ENCODE measurements at regions not wholly inside any gene's neighbourhood (a gene's known extent, or its start where the extent isn't known, plus 50 kb on each side); places are given as distances from the start of the nearest gene placed in this dataset.

DNA sequence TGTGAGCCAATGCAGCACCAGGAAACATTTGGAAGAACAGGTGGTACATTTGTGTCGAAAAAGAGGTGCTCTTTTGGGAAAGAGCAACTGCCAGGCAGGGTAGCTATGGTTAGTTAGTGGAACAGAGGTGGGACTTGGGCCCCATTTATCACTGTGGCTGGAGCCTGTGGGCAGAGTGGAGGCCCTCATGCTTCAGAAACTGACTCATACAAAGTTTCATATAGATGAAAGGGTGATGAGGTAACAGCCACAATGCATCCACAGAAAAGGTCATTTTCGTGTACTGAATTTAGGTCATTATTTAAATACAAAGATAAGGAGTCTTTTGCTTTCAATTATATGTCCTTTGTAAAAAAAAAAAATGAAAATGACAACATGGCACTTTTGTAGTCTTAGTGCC, 76.4 kb upstream of the HS3ST5 start:
- ChIA-PET CTCF (interaction anchor here (0.7 kb wide), 1 partner anchor 12 kb away, joined by 3 read pairs; no protein-coding TSS in a partner anchor), POLR2A (no interaction called here)
- DNase-seq (ENCODE audit: low read depth, low spot score) (no peak), ATAC-seq (no peak)
- no peak overlapping the region for H3K27ac ChIP-seq (ENCODE audit: low read length)
- no peak overlapping the region for H3K4me3 ChIP-seq (ENCODE audit: low read depth in 2 of 2, low read length in 2 of 2)
- BruUV-seq (replicated peaks), result no TSS peak
- H3K9me3 ChIP-seq (ENCODE audit: control insufficient read depth, insufficient read depth, low read depth, low read length), result no peaks in the 10 kb centered on the region
- no peaks in the 10 kb centered on the region for H3K4me1 ChIP-seq (ENCODE audit: control insufficient read depth, insufficient read depth, low read length)
- H3K36me3 ChIP-seq (ENCODE audit: control insufficient read depth, insufficient read depth, low read length), result no peaks in the 10 kb centered on the region
- in situ Hi-C loops (cut with HindIII; ENCODE audit: low pct_unique_long_range_greater_than_20kb, low sequenced_read_pairs), result no loop called here
- intact Hi-C loops (cut with micrococcal nuclease; ENCODE audit: unreplicated experiment), result no loop called here
- H3K27me3 ChIP-seq (ENCODE audit: control insufficient read depth, insufficient read depth, low read length), result no peaks in the 10 kb centered on the region
- TF ChIP-seq TCF7L2 (IDR thresholded peaks at IDR 0.05; ENCODE audit: low read depth, low read length) (no peak), SIN3A (IDR thresholded peaks at IDR 0.05; ENCODE audit: borderline replicate concordance, insufficient read depth, low read depth, low read length) (no peak), POLR2AphosphoS5 (IDR thresholded peaks at IDR 0.05; ENCODE audit: low read depth, low read length) (no peak)
- TF ChIP-seq, protein P1, sequence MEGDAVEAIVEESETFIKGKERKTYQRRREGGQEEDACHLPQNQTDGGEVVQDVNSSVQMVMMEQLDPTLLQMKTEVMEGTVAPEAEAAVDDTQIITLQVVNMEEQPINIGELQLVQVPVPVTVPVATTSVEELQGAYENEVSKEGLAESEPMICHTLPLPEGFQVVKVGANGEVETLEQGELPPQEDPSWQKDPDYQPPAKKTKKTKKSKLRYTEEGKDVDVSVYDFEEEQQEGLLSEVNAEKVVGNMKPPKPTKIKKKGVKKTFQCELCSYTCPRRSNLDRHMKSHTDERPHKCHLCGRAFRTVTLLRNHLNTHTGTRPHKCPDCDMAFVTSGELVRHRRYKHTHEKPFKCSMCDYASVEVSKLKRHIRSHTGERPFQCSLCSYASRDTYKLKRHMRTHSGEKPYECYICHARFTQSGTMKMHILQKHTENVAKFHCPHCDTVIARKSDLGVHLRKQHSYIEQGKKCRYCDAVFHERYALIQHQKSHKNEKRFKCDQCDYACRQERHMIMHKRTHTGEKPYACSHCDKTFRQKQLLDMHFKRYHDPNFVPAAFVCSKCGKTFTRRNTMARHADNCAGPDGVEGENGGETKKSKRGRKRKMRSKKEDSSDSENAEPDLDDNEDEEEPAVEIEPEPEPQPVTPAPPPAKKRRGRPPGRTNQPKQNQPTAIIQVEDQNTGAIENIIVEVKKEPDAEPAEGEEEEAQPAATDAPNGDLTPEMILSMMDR (IDR thresholded peaks at IDR 0.05), result no peak
- TF ChIP-seq, protein P2, sequence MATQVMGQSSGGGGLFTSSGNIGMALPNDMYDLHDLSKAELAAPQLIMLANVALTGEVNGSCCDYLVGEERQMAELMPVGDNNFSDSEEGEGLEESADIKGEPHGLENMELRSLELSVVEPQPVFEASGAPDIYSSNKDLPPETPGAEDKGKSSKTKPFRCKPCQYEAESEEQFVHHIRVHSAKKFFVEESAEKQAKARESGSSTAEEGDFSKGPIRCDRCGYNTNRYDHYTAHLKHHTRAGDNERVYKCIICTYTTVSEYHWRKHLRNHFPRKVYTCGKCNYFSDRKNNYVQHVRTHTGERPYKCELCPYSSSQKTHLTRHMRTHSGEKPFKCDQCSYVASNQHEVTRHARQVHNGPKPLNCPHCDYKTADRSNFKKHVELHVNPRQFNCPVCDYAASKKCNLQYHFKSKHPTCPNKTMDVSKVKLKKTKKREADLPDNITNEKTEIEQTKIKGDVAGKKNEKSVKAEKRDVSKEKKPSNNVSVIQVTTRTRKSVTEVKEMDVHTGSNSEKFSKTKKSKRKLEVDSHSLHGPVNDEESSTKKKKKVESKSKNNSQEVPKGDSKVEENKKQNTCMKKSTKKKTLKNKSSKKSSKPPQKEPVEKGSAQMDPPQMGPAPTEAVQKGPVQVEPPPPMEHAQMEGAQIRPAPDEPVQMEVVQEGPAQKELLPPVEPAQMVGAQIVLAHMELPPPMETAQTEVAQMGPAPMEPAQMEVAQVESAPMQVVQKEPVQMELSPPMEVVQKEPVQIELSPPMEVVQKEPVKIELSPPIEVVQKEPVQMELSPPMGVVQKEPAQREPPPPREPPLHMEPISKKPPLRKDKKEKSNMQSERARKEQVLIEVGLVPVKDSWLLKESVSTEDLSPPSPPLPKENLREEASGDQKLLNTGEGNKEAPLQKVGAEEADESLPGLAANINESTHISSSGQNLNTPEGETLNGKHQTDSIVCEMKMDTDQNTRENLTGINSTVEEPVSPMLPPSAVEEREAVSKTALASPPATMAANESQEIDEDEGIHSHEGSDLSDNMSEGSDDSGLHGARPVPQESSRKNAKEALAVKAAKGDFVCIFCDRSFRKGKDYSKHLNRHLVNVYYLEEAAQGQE (IDR thresholded peaks at IDR 0.05; ENCODE audit: insufficient read depth in 1 of 2, low read depth in 2 of 2, low read length in 1 of 2), result no peak

DNA sequence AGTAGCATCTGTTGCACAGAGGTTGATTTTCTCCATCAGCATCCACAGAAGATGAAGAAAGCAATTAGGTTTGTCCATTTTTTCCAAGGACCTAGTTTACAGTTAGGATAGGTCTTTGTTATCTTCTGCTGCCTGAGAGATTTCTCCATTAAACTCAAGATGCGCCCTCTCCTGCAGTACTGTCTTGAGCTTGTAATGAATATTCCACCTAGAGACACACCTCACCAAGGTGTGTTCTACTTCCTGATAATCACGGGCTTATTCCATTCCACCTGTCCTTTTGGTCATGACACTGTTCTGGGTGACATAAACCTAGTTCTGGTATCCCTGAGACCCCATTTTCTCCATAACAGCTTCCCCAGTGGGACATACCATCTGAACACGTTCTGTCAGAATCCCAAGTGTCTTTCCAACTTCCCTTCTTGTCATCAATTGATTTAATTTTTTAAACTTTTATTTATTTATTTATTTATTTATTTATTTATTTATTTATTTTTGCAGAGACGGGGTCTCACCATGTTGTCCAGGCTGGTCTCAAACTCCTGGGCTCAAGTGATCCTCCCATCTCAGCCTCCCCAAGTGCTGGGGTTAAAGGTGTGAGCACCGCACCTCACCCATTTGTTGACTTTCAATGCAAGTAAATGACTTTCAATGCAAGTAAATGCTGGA, 75.6 kb upstream of the HS3ST5 start:
- Histone ChIP-seq H3K36me3 (ENCODE audit: control insufficient read depth, insufficient read depth, low read length) (no peaks in the 10 kb centered on the region), H3K27me3 (ENCODE audit: control insufficient read depth, insufficient read depth, low read length) (no peaks in the 10 kb centered on the region), H3K9me3 (ENCODE audit: control insufficient read depth, insufficient read depth, low read depth, low read length) (no peaks in the 10 kb centered on the region), H3K4me3 (ENCODE audit: low read depth in 2 of 2, low read length in 2 of 2) (no peak overlapping the region), H3K4me1 (ENCODE audit: control insufficient read depth, insufficient read depth, low read length) (no peaks in the 10 kb centered on the region), H3K27ac (ENCODE audit: low read length) (no peak overlapping the region)
- no peak for DNase-seq (ENCODE audit: low read depth, low spot score)
- ChIA-PET CTCF (no interaction called here), POLR2A (no interaction called here)
- no peak for ATAC-seq
- intact Hi-C loops (cut with micrococcal nuclease; ENCODE audit: unreplicated experiment), result no loop called here
- BruUV-seq (replicated peaks), result no TSS peak
- in situ Hi-C loops (cut with HindIII; ENCODE audit: low pct_unique_long_range_greater_than_20kb, low sequenced_read_pairs), result no loop called here
- TF ChIP-seq TCF7L2 (IDR thresholded peaks at IDR 0.05; ENCODE audit: low read depth, low read length) (no peak), POLR2AphosphoS5 (IDR thresholded peaks at IDR 0.05; ENCODE audit: low read depth, low read length) (no peak), SIN3A (IDR thresholded peaks at IDR 0.05; ENCODE audit: borderline replicate concordance, insufficient read depth, low read depth, low read length) (no peak)
- TF ChIP-seq, protein P2 (IDR thresholded peaks at IDR 0.05; ENCODE audit: insufficient read depth in 1 of 2, low read depth in 2 of 2, low read length in 1 of 2), result no peak
- TF ChIP-seq, protein P1 (IDR thresholded peaks at IDR 0.05), result no peak
